B cell (primary cell): ENCODE measurements at regions not wholly inside any gene's neighbourhood (a gene's known extent, or its start where the extent isn't known, plus 50 kb on each side); places are given as distances from the start of the nearest gene placed in this dataset.
"Not testable (repeated sequence)": the region's sequence is repeated elsewhere in the genome, so short reads cannot be mapped to it uniquely, and the experiment has no call there.

Experiments used
- ATAC-seq: fragments of 200-7000 bp; cut with Tn5 transposase; one replicate; pipeline ENCODE4 v1.10.0; 2021; ENCODE audit warnings: low read depth, mild to moderate bottlenecking, moderate number of reproducible peaks, moderate library complexity
- CTCF ChIA-PET: fragments of 350-600 bp; sonication (Branson Sonifier 250); formaldehyde crosslinking; loops from one replicate; lab custom pipeline; 2021; ENCODE audit warnings: antibody characterized with exemption, inconsistent platforms; lab: Charles Lee
- POLR2A ChIA-PET: fragments of 350-600 bp; sonication (Branson Sonifier 250); formaldehyde crosslinking; loops from one replicate; lab custom pipeline; 2021; ENCODE audit warnings: antibody characterized with exemption; lab: Charles Lee
- DNase-seq: peaks from one replicate; pipeline ENCODE4 v3.0.0; 2013
- H2AFZ ChIP-seq: 2 replicates; pipeline ENCODE4 v1.6.1; 2012; ENCODE audit warnings: mild to moderate bottlenecking, low read depth, low read length; ENCODE audit not compliant: insufficient read depth, poor library complexity, severe bottlenecking
- H3K27ac ChIP-seq, 2 donors: 1 replicate in 1 of 2; 2 replicates in 1 of 2; pipeline ENCODE4 v1.5.1; 2012 to 2013; ENCODE audit warnings: low read length in 2 of 2, mild to moderate bottlenecking in 2 of 2, moderate library complexity in 1 of 2
- H3K27me3 ChIP-seq, 4 experiments: fragments of 200-600 bp in 1 of 4; sonication (generic) in 1 of 4; replicated peaks in 1 of 4; 1 replicate in 2 of 4; 2 replicates in 2 of 4; pipeline versions ENCODE4 v1.6.1 to v1.7.0; 2013 to 2016; ENCODE audit warnings: low read length in 3 of 4, mild to moderate bottlenecking in 2 of 4, mixed read lengths in 1 of 4, moderate library complexity in 1 of 4; ENCODE audit not compliant: insufficient read depth in 4 of 4, control insufficient read depth in 3 of 4; ENCODE audit errors: control extremely low read depth in 1 of 4
- H3K36me3 ChIP-seq, 2 experiments: replicated peaks in 1 of 2; 1 replicate in 1 of 2; 2 replicates in 1 of 2; pipeline versions ENCODE4 v1.6.1 to v1.7.1; 2013; ENCODE audit warnings: low read length in 1 of 2; ENCODE audit not compliant: insufficient read depth in 2 of 2, control insufficient read depth in 1 of 2; ENCODE audit errors: control extremely low read depth in 1 of 2, extremely low read depth in 1 of 2
- H3K4me1 ChIP-seq, 2 donors: fragments of 200-600 bp in 1 of 2; sonication (generic) in 1 of 2; 1 replicate in 1 of 2; 2 replicates in 1 of 2; pipeline versions ENCODE4 v1.5.1 to v1.6.1; 2013 to 2017; ENCODE audit warnings: low read length in 2 of 2; ENCODE audit not compliant: control insufficient read depth in 2 of 2, insufficient read depth in 2 of 2
- H3K4me2 ChIP-seq: replicated peaks from 2 replicates; pipeline ENCODE3; 2012; ENCODE audit warnings: mild to moderate bottlenecking, low read depth, low read length; ENCODE audit not compliant: poor library complexity, severe bottlenecking
- H3K4me3 ChIP-seq, 5 experiments: fragments of 200-600 bp in 1 of 5; sonication (generic) in 1 of 5; 1 replicate in 3 of 5; 2 replicates in 2 of 5; pipeline versions ENCODE4 v1.5.1 to v1.7.0; 2011 to 2016; ENCODE audit warnings: low read length in 4 of 5, mild to moderate bottlenecking in 4 of 5, low read depth in 2 of 5, control low read depth in 1 of 5, moderate library complexity in 1 of 5; ENCODE audit not compliant: insufficient read depth in 1 of 5; ENCODE audit errors: control extremely low read depth in 1 of 5, extremely low read depth in 1 of 5
- H3K79me2 ChIP-seq: fragments of 200-600 bp; sonication (generic); one replicate; pipeline ENCODE4 v1.6.0; 2016; ENCODE audit warnings: low read length; ENCODE audit not compliant: control insufficient read depth, insufficient read depth
- H3K9ac ChIP-seq: fragments of 200-600 bp; sonication (generic); 2 replicates; pipeline ENCODE4 v1.6.1; 2017; ENCODE audit warnings: mild to moderate bottlenecking, low read length, moderate library complexity
- H3K9me3 ChIP-seq, 3 donors: one replicate each; pipeline versions ENCODE4 v1.6.1 to v1.7.1; 2013; ENCODE audit warnings: low read length in 2 of 3; ENCODE audit not compliant: control insufficient read depth in 2 of 3, insufficient read depth in 1 of 3; ENCODE audit errors: control extremely low read depth in 1 of 3
- H4K20me1 ChIP-seq: 2 replicates; pipeline ENCODE4 v1.6.0; 2012; ENCODE audit warnings: mild to moderate bottlenecking, low read length; ENCODE audit not compliant: insufficient read depth, control insufficient read depth, poor library complexity, severe bottlenecking
- H3K27ac Mint-ChIP-seq: one replicate; pipeline ENCODE4 v1.8.0; 2021; ENCODE audit warnings: mixed read lengths
- H3K27me3 Mint-ChIP-seq: one replicate; pipeline ENCODE4 v1.8.0; 2021; ENCODE audit warnings: mixed read lengths
- H3K4me1 Mint-ChIP-seq: one replicate; pipeline ENCODE4 v1.8.0; 2021; ENCODE audit warnings: mixed read lengths
- H3K4me3 Mint-ChIP-seq: one replicate; pipeline ENCODE4 v1.8.0; 2021; ENCODE audit warnings: mixed read lengths
- H3K9me3 Mint-ChIP-seq: one replicate; pipeline ENCODE4 v1.8.0; 2022; ENCODE audit warnings: mixed read lengths; ENCODE audit not compliant: insufficient read depth
- EZH2 ChIP-seq: IDR thresholded peaks from 2 replicates; pipeline ENCODE4 v1.6.1; 2012; ENCODE audit warnings: borderline replicate concordance, low read depth, mild to moderate bottlenecking, moderate library complexity, low read length; ENCODE audit not compliant: insufficient read depth, poor library complexity, severe bottlenecking
- WGBS: methylation state at CpG from one replicate; pipeline ENCODE4 v1.1.5; 2013; ENCODE audit warnings: missing lambda C conversion rate; ENCODE audit not compliant: insufficient coverage; 5-methylcytosine and 5-hydroxymethylcytosine counted together
- intact Hi-C: fragments of 100-400 bp; cut with micrococcal nuclease; formaldehyde crosslinking; loops from one replicate; pipeline ENCODE4 v1.10.0; 2022
- TF ChIP-seq, protein P1 (sequence below): fragments of 200-600 bp; IDR thresholded peaks from one replicate; pipeline ENCODE4 v1.8.0; 2022; ENCODE audit warnings: antibody characterized with exemption, mild to moderate bottlenecking

DNA sequence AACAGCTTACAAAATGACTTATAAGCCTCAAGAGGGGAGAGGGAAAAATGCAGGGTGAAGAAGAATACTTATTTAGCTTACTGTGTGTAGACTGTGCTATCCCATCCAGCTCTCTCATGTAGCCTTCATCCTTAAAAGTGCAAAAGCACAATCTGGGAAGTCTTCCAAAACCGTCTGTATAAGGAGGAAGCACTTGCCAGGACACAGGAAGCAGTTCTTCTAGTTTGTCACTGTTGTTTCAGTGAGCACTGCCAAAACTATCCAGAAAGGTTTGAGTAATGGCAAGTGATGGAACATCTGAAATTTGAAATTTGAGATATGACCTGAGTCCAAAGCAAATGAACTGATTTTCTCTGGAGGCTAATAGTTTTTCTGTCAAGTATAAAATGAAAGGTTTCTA is 140.8 kb upstream of the ISL1 start:
- no peaks in the 10 kb centered on the region for H3K9me3 ChIP-seq
- no peaks in the 10 kb centered on the region for H3K36me3 ChIP-seq
- no peaks in the 10 kb centered on the region for H3K79me2 ChIP-seq
- TF ChIP-seq EZH2, result no peak
- TF ChIP-seq, protein P1, sequence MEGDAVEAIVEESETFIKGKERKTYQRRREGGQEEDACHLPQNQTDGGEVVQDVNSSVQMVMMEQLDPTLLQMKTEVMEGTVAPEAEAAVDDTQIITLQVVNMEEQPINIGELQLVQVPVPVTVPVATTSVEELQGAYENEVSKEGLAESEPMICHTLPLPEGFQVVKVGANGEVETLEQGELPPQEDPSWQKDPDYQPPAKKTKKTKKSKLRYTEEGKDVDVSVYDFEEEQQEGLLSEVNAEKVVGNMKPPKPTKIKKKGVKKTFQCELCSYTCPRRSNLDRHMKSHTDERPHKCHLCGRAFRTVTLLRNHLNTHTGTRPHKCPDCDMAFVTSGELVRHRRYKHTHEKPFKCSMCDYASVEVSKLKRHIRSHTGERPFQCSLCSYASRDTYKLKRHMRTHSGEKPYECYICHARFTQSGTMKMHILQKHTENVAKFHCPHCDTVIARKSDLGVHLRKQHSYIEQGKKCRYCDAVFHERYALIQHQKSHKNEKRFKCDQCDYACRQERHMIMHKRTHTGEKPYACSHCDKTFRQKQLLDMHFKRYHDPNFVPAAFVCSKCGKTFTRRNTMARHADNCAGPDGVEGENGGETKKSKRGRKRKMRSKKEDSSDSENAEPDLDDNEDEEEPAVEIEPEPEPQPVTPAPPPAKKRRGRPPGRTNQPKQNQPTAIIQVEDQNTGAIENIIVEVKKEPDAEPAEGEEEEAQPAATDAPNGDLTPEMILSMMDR, result no peak
- no peak overlapping the region for H2AFZ ChIP-seq
- ATAC-seq (no peak), DNase-seq (no peak)
- H3K27ac ChIP-seq, result no peak overlapping the region
- H3K4me1 Mint-ChIP-seq, result no peaks in the 10 kb centered on the region
- H3K4me2 ChIP-seq, result no peak overlapping the region
- 0% methylated on average over 1 of the region's 1 CpG for WGBS
- H4K20me1 ChIP-seq, result no peaks in the 10 kb centered on the region
- no peak overlapping the region for H3K9ac ChIP-seq
- no peaks in the 10 kb centered on the region for H3K4me1 ChIP-seq
- H3K27ac Mint-ChIP-seq, result no peak overlapping the region
- H3K9me3 Mint-ChIP-seq, result no peaks in the 10 kb centered on the region
- no peak overlapping the region for H3K4me3 ChIP-seq
- intact Hi-C loops, result no loop called here
- ChIA-PET CTCF (no interaction called here), POLR2A (no interaction called here)
- no peak overlapping the region for H3K4me3 Mint-ChIP-seq
- no peaks in the 10 kb centered on the region for H3K27me3 Mint-ChIP-seq
- H3K27me3 ChIP-seq, result no peaks in the 10 kb centered on the region

DNA sequence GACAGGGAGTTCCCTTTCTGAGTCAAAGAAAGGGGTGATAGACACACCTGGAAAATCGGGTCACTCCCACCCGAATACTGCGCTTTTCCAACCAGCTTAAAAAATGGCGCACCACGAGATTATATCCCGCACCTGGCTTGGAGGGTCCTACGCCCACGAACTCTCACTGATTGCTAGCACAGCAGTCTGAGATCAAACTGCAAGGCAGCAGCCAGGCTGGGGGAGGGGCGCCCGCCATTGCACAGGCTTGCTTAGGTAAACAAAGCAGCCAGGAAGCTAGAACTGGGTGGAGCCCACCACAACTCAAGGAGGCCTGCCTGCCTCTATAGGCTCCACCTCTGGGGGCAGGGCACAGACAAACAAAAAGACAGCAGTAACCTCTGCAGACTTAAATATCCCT is 132.3 kb upstream of the ISL1 start:
- H3K4me1 Mint-ChIP-seq, CTCF ChIA-PET, H3K4me2 ChIP-seq, H3K9me3 Mint-ChIP-seq, H4K20me1 ChIP-seq, H3K27ac ChIP-seq, H3K9me3 ChIP-seq, H3K9ac ChIP-seq, ATAC-seq, H3K27ac Mint-ChIP-seq, H3K27me3 ChIP-seq, H3K27me3 Mint-ChIP-seq, H2AFZ ChIP-seq, H3K4me1 ChIP-seq, intact Hi-C loops, H3K79me2 ChIP-seq, POLR2A ChIA-PET, H3K36me3 ChIP-seq, DNase-seq, H3K4me3 Mint-ChIP-seq, H3K4me3 ChIP-seq: not testable (repeated sequence)
- 100% methylated on average over 5 of the region's 10 CpGs for whole genome bisulfite sequencing
